Gastrocnemius medialis (tissue), 4 donors: ENCODE measurements at regions not wholly inside any gene's neighbourhood (a gene's known extent, or its start where the extent isn't known, plus 50 kb on each side); places are given as distances from the start of the nearest gene placed in this dataset.
"Not testable (repeated sequence)": the region's sequence is repeated elsewhere in the genome, so short reads cannot be mapped to it uniquely, and the experiment has no call there.

Source experiments
- CTCF ChIP-seq, 5 experiments: fragments of 450-650 bp in 3 of 5; fragments of 200-600 bp in 2 of 5; sonication (generic) in 2 of 5; IDR thresholded peaks in 4 of 5; conservative IDR thresholded peaks in 1 of 5; 1 replicate in 4 of 5; 2 replicates in 1 of 5; pipeline ENCODE4 v1.5.1; 2016 to 2019; ENCODE audit warnings: antibody characterized with exemption in 5 of 5, mild to moderate bottlenecking in 3 of 5, moderate library complexity in 3 of 5
- POLR2A ChIP-seq, 2 donors: fragments of 450-650 bp; IDR thresholded peaks; one replicate each; pipeline ENCODE4 v1.6.1; 2017; ENCODE audit warnings: antibody characterized with exemption in 2 of 2, mild to moderate bottlenecking in 2 of 2, moderate library complexity in 2 of 2

- TF ChIP-seq CTCF (IDR thresholded peaks at IDR 0.05 in 4 of 5, conservative IDR thresholded peaks at IDR 0.05 in 1 of 5); POLR2A (IDR thresholded peaks at IDR 0.05): not testable (repeated sequence)
These were observed 52.6 kb upstream of the COBL start for GRCh38 chr7:51369228-51369627.
